ENCODE measurements at regions not wholly inside any gene's neighbourhood (a gene's known extent, or its start where the extent isn't known, plus 50 kb on each side); places are given as distances from the start of the nearest gene placed in this dataset.
A peak's percentile ranks its signal among the peaks of the same experiment; 100 is the strongest.

- ChIA-PET CTCF (interaction anchor here (0.7 kb wide), 1 partner anchor 1629 kb away, joined by 4 read pairs; no protein-coding TSS in a partner anchor), POLR2A (no interaction called here)
- DNase-seq (ENCODE audit: extremely low spot score) = peak; percentile 6
Measured at GRCh38 chr9:12464910-12465512, 228.2 kb upstream of the TYRP1 start.

GRCh38 chr9:12469084-12469483 lies 224.1 kb upstream of the TYRP1 start:
- no peak for DNase-seq (ENCODE audit: extremely low spot score)
- CTCF ChIA-PET = no interaction called here

More at GRCh38 chr9:12464910-12465512, 228.2 kb upstream of the TYRP1 start:
- no peak for TF ChIP-seq TARDBP (IDR thresholded peaks at IDR 0.05)
- TF ChIP-seq PKNOX1 (IDR thresholded peaks at IDR 0.05) = no peak
- TF ChIP-seq LEF1 (IDR thresholded peaks at IDR 0.05; ENCODE audit: borderline replicate concordance) = no peak
- no peak for TF ChIP-seq ARNT (IDR thresholded peaks at IDR 0.05)
- TF ChIP-seq SUZ12 (IDR thresholded peaks at IDR 0.05) = no peak
- TF ChIP-seq ELF4 (IDR thresholded peaks at IDR 0.05) = no peak
- no peak for TF ChIP-seq CTBP1 (IDR thresholded peaks at IDR 0.05; ENCODE audit: borderline replicate concordance)
- no peak for TF ChIP-seq NFRKB (IDR thresholded peaks at IDR 0.05)
- no peak for TF ChIP-seq FOXM1 (IDR thresholded peaks at IDR 0.05; ENCODE audit: borderline replicate concordance)
- no peak for TF ChIP-seq FOXA1 (IDR thresholded peaks at IDR 0.05)
- no peak for TF ChIP-seq FOXK2 (IDR thresholded peaks at IDR 0.05)
- no peak for TF ChIP-seq HDGF (IDR thresholded peaks at IDR 0.05; ENCODE audit: borderline replicate concordance)

GRCh38 chr9:12494411-12494810 lies 198.8 kb upstream of the TYRP1 start:
- CTCF ChIA-PET = no interaction called here
- TF ChIP-seq FOXM1 (IDR thresholded peaks at IDR 0.05; ENCODE audit: borderline replicate concordance) (no peak), BHLHE40 (IDR thresholded peaks at IDR 0.05; ENCODE audit: borderline replicate concordance) (no peak), SUZ12 (IDR thresholded peaks at IDR 0.05) (no peak), NFRKB (IDR thresholded peaks at IDR 0.05) (no peak), SP1 (IDR thresholded peaks at IDR 0.05) (no peak), HDGF (IDR thresholded peaks at IDR 0.05; ENCODE audit: borderline replicate concordance) (no peak), PKNOX1 (IDR thresholded peaks at IDR 0.05) (no peak), FOXA1 (IDR thresholded peaks at IDR 0.05) (no peak), TARDBP (IDR thresholded peaks at IDR 0.05) (no peak), ARNT (IDR thresholded peaks at IDR 0.05) (no peak), ELF4 (IDR thresholded peaks at IDR 0.05) (no peak), FOXK2 (IDR thresholded peaks at IDR 0.05) (no peak), ZNF384 (IDR thresholded peaks at IDR 0.05) (no peak), L3MBTL2 (conservative IDR thresholded peaks at IDR 0.05) (no peak), LEF1 (IDR thresholded peaks at IDR 0.05; ENCODE audit: borderline replicate concordance) (no peak), CTBP1 (IDR thresholded peaks at IDR 0.05; ENCODE audit: borderline replicate concordance) (no peak)

More at GRCh38 chr9:12469084-12469483, 224.1 kb upstream of the TYRP1 start:
- POLR2A ChIA-PET = no interaction called here
- no peak for TF ChIP-seq SP1 (IDR thresholded peaks at IDR 0.05)
- no peak for TF ChIP-seq ARNT (IDR thresholded peaks at IDR 0.05)
- TF ChIP-seq FOXA1 (IDR thresholded peaks at IDR 0.05) = no peak
- TF ChIP-seq CTBP1 (IDR thresholded peaks at IDR 0.05; ENCODE audit: borderline replicate concordance) = no peak
- no peak for TF ChIP-seq HDGF (IDR thresholded peaks at IDR 0.05; ENCODE audit: borderline replicate concordance)
- no peak for TF ChIP-seq ELF4 (IDR thresholded peaks at IDR 0.05)
- TF ChIP-seq TARDBP (IDR thresholded peaks at IDR 0.05) = no peak
- no peak for TF ChIP-seq FOXK2 (IDR thresholded peaks at IDR 0.05)
- no peak for TF ChIP-seq BHLHE40 (IDR thresholded peaks at IDR 0.05; ENCODE audit: borderline replicate concordance)
- TF ChIP-seq ZNF384 (IDR thresholded peaks at IDR 0.05) = no peak
- no peak for TF ChIP-seq L3MBTL2 (conservative IDR thresholded peaks at IDR 0.05)
- no peak for TF ChIP-seq LEF1 (IDR thresholded peaks at IDR 0.05; ENCODE audit: borderline replicate concordance)
- TF ChIP-seq NFRKB (IDR thresholded peaks at IDR 0.05) = no peak

GRCh38 chr9:12497790-12498189 lies 195.4 kb upstream of the TYRP1 start:
- ChIA-PET POLR2A (no interaction called here), CTCF (no interaction called here)
- TF ChIP-seq HDGF (IDR thresholded peaks at IDR 0.05; ENCODE audit: borderline replicate concordance) (no peak), SP1 (IDR thresholded peaks at IDR 0.05) (no peak), TARDBP (IDR thresholded peaks at IDR 0.05) (no peak), NFRKB (IDR thresholded peaks at IDR 0.05) (no peak), FOXM1 (IDR thresholded peaks at IDR 0.05; ENCODE audit: borderline replicate concordance) (no peak), FOXK2 (IDR thresholded peaks at IDR 0.05) (no peak), FOXA1 (IDR thresholded peaks at IDR 0.05) (no peak), LEF1 (IDR thresholded peaks at IDR 0.05; ENCODE audit: borderline replicate concordance) (no peak), ZNF384 (IDR thresholded peaks at IDR 0.05) (no peak), PKNOX1 (IDR thresholded peaks at IDR 0.05) (no peak), SUZ12 (IDR thresholded peaks at IDR 0.05) (no peak), ARNT (IDR thresholded peaks at IDR 0.05) (no peak), ELF4 (IDR thresholded peaks at IDR 0.05) (no peak), L3MBTL2 (conservative IDR thresholded peaks at IDR 0.05) (no peak)
- no peak for DNase-seq (ENCODE audit: extremely low spot score)

More at GRCh38 chr9:12494411-12494810, 198.8 kb upstream of the TYRP1 start:
- DNase-seq (ENCODE audit: extremely low spot score) = no peak
- POLR2A ChIA-PET = no interaction called here

- ChIA-PET POLR2A (no interaction called here), CTCF (interaction anchor here (0.6 kb wide), 1 partner anchor 14 kb away, joined by 3 read pairs; no protein-coding TSS in a partner anchor)
- TF ChIP-seq HDGF (IDR thresholded peaks at IDR 0.05; ENCODE audit: borderline replicate concordance) = no peak
- no peak for TF ChIP-seq NFRKB (IDR thresholded peaks at IDR 0.05)
- no peak for TF ChIP-seq TARDBP (IDR thresholded peaks at IDR 0.05)
- no peak for TF ChIP-seq LEF1 (IDR thresholded peaks at IDR 0.05; ENCODE audit: borderline replicate concordance)
- TF ChIP-seq L3MBTL2 (conservative IDR thresholded peaks at IDR 0.05) = no peak
- TF ChIP-seq SUZ12 (IDR thresholded peaks at IDR 0.05) = no peak
- TF ChIP-seq FOXK2 (IDR thresholded peaks at IDR 0.05) = no peak
- no peak for TF ChIP-seq FOXM1 (IDR thresholded peaks at IDR 0.05; ENCODE audit: borderline replicate concordance)
- TF ChIP-seq ZNF384 (IDR thresholded peaks at IDR 0.05) = no peak
- TF ChIP-seq PKNOX1 (IDR thresholded peaks at IDR 0.05) = no peak
- TF ChIP-seq CTBP1 (IDR thresholded peaks at IDR 0.05; ENCODE audit: borderline replicate concordance) = no peak
- TF ChIP-seq FOXA1 (IDR thresholded peaks at IDR 0.05) = no peak
- no peak for TF ChIP-seq ARNT (IDR thresholded peaks at IDR 0.05)
- TF ChIP-seq BHLHE40 (IDR thresholded peaks at IDR 0.05; ENCODE audit: borderline replicate concordance) = no peak
- TF ChIP-seq ELF4 (IDR thresholded peaks at IDR 0.05) = no peak
- no peak for TF ChIP-seq SP1 (IDR thresholded peaks at IDR 0.05)
- no peak for DNase-seq (ENCODE audit: extremely low spot score)
Measured at GRCh38 chr9:12502520-12502919, 190.7 kb upstream of the TYRP1 start.
